ENCODE measurements at regions not wholly inside any gene's neighbourhood (a gene's known extent, or its start where the extent isn't known, plus 50 kb on each side); places are given as distances from the start of the nearest gene placed in this dataset.

- TF ChIP-seq, protein P1, sequence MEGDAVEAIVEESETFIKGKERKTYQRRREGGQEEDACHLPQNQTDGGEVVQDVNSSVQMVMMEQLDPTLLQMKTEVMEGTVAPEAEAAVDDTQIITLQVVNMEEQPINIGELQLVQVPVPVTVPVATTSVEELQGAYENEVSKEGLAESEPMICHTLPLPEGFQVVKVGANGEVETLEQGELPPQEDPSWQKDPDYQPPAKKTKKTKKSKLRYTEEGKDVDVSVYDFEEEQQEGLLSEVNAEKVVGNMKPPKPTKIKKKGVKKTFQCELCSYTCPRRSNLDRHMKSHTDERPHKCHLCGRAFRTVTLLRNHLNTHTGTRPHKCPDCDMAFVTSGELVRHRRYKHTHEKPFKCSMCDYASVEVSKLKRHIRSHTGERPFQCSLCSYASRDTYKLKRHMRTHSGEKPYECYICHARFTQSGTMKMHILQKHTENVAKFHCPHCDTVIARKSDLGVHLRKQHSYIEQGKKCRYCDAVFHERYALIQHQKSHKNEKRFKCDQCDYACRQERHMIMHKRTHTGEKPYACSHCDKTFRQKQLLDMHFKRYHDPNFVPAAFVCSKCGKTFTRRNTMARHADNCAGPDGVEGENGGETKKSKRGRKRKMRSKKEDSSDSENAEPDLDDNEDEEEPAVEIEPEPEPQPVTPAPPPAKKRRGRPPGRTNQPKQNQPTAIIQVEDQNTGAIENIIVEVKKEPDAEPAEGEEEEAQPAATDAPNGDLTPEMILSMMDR (IDR thresholded peaks at IDR 0.05) = no peak
- H3K36me3 ChIP-seq = no peaks in the 10 kb centered on the region
- no peaks in the 10 kb centered on the region for H3K4me1 ChIP-seq
- no peaks in the 10 kb centered on the region for H3K27me3 ChIP-seq
- no peak overlapping the region for H3K4me3 ChIP-seq
- ATAC-seq = no peak
- H3K9me3 ChIP-seq = peaks cover 0 to 2% of the 10 kb centered on the region in 2 donors
- no peak for DNase-seq
- intact Hi-C loops (cut with DNase I) = no loop called here
- no peak overlapping the region for H3K27ac ChIP-seq
Measured at GRCh38 chr7:91645542-91645941, 235.0 kb downstream of the MTERF1 start.

GRCh38 chr7:91651986-91652385 lies 228.5 kb downstream of the MTERF1 start:
- Histone ChIP-seq H3K9me3 (peaks cover 0 to 2% of the 10 kb centered on the region in 2 donors), H3K4me3 (no peak overlapping the region), H3K36me3 (no peaks in the 10 kb centered on the region), H3K27me3 (no peaks in the 10 kb centered on the region), H3K27ac (no peak overlapping the region), H3K4me1 (no peaks in the 10 kb centered on the region)
- DNase-seq (no peak), ATAC-seq (no peak)
- TF ChIP-seq, protein P1 (IDR thresholded peaks at IDR 0.05) = no peak
- intact Hi-C loops (cut with DNase I) = no loop called here

DNA sequence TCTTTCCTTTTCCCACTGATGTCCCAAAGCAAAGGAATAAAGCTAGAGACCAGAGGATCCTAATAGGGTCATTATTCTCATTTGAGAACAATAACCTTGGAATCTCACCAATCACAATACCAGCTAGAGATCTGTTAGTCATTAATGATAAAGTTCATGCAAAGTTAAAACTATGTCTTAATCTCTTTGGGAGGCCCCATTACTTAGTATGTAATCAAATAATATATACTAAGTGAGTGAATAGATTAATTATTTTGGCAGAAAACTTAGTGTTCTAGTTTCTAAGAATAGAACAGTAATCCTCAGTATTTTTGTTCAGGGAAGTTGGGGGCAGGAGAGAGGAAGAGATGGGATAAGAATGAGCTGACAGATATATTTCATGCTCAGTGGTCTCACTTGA lies 227.2 kb downstream of the MTERF1 start:
- DNase-seq (peak in 1 of 4 donors; percentile 49), ATAC-seq (no peak)
- H3K9me3 ChIP-seq = no peaks in the 10 kb centered on the region

GRCh38 chr7:91655656-91656055 lies 224.8 kb downstream of the MTERF1 start:
- H3K36me3 ChIP-seq = no peaks in the 10 kb centered on the region
- TF ChIP-seq, protein P1 (IDR thresholded peaks at IDR 0.05) = no peak
- no peaks in the 10 kb centered on the region for H3K4me1 ChIP-seq
- DNase-seq (no peak), ATAC-seq (no peak)
- intact Hi-C loops (cut with DNase I) = no loop called here
- H3K27me3 ChIP-seq = no peaks in the 10 kb centered on the region
- H3K9me3 ChIP-seq = no peaks in the 10 kb centered on the region
- H3K4me3 ChIP-seq = no peak overlapping the region
- H3K27ac ChIP-seq = no peak overlapping the region

More for the DNA sequence above, 227.2 kb downstream of the MTERF1 start:
- Histone ChIP-seq H3K27me3 (no peaks in the 10 kb centered on the region), H3K36me3 (no peaks in the 10 kb centered on the region), H3K27ac (no peak overlapping the region), H3K4me1 (no peaks in the 10 kb centered on the region), H3K4me3 (no peak overlapping the region)
- intact Hi-C loops (cut with DNase I) = no loop called here
- TF ChIP-seq, protein P1 (IDR thresholded peaks at IDR 0.05) = no peak

DNA sequence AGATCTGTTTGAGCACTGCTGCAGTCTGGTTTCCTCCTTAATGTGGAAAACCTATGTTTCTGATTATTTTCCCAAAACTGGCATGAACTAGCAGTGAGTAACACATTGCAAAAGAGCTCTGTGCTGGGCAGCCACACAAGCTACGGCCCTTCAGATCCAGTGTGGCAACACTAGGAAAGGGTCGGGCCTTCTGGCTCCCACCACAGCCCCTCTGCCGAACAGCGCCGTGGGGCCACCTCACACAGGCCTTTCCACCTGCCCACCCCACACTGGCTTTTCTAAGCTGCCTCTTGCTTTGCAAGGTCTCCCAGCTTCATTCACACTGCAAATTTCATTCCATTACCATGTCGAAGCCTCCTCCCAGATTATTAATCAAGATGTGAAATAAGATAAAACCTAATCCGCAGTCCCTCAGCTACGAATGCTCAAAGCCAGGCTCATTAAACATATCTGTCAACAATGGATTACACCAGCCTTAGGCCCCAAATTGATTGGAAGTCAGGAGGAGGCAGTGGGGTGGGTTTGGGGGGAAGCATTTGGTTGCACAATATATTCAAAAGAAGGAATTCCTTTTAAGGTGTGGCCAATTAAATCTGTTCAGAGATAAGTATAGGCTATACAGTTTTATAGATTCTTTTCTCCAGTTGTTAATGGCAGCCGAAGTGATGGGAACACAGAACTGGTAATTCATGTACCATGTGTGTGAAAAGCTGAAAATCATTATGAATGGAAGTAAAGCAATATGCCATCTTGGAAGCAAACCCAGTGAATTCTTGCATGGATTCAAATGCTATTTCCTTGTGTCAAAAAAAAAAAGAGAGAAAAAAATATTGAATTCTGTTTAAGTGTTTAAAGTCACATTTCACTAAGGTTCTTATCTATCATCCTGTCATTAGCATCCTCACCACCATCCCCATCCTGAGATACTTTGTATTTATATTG lies 223.7 kb downstream of the MTERF1 start:
- TF ChIP-seq, protein P1 (IDR thresholded peaks at IDR 0.05) = no peak
- Histone ChIP-seq H3K27me3 (no peaks in the 10 kb centered on the region), H3K4me3 (no peak overlapping the region), H3K9me3 (no peaks in the 10 kb centered on the region), H3K27ac (no peak overlapping the region), H3K36me3 (no peaks in the 10 kb centered on the region), H3K4me1 (no peaks in the 10 kb centered on the region)
- ATAC-seq (peak; percentile 45), DNase-seq (peak in 2 of 4 donors; percentile 42 to 52)
- intact Hi-C loops (cut with DNase I) = no loop called here
